Activated CD8-positive, alpha-beta memory T cell treated with anti-CD3 and anti-CD28 coated beads, Interleukin-2, amount 50 U/mL, for 24 hours (primary cell): ENCODE measurements at regions not wholly inside any gene's neighbourhood (a gene's known extent, or its start where the extent isn't known, plus 50 kb on each side); places are given as distances from the start of the nearest gene placed in this dataset.
"Not testable (repeated sequence)": the region's sequence is repeated elsewhere in the genome, so short reads cannot be mapped to it uniquely, and the experiment has no call there.

Experiments used
- DNase-seq: peaks from one replicate; pipeline ENCODE4 v3.0.0-alpha.2; 2020; ENCODE audit errors: extremely low read depth

DNA sequence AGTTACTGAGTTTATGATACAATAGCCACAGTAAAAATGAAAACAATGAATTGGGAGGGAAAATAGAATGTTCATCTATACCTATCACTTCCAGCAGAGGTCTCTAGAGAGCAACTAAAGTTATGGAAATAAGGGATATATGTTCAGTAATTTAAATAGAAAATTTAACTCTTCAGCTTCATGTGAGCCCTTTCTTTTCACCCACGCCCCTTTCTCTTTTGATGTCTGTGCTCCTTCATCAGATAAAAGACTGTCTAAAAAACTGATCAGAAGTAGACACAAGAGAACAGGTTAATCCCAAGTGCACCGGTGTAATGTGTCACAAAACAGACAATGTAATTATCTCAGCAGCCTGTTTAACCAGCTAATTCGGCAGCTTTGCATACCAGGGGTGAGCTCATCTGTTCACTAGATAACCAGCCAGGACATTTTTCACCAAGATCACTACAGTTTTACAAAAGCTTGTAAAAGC is 238.5 kb upstream of the ERBB4 start:
- DNase-seq: no peak

DNA sequence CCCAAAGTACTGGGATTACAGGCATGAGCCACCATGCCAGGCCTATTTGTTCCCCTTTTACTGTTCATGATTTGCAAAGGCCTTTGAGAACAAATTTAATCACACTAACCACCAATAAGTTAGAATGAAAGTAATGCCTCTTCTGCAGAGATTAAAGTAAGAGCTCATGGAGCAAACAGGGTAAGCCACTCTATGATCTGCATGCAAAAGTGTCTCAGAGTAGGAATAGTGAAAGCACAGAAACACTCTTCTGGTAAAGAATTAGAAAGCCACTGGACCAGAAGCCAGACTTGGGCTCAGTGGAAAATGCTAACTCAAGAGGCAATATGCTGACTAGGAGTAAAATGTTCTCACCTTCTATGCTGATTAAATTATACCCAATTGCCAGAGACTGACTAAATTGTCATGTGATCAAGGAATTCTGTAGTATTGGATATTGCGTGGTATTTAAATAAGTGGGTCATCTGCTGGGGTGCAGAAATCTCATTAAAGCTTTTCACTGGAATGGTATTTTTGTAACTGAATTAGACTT is 235.3 kb upstream of the ERBB4 start:
- DNase-seq: no peak

DNA sequence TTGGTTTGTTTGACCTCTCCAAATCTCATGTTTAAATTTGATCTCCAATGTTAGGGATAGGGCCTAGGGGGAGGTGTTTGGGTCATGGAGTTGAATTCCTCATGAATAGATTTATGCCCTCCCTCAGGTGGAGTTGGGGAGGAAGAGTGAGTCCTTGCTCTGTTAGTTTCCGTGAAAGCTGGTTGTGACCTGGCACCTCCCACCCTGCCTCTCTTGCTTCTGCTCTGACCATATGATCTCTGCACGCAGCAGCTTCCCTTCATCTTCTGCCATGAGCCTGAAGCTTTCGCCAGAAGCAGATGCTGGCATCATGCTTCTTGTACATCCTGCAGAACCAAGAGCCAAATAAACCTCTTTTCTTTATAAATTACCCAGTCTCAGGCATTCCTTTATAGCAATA is 231.6 kb upstream of the ERBB4 start:
- DNase-seq: no peak

DNA sequence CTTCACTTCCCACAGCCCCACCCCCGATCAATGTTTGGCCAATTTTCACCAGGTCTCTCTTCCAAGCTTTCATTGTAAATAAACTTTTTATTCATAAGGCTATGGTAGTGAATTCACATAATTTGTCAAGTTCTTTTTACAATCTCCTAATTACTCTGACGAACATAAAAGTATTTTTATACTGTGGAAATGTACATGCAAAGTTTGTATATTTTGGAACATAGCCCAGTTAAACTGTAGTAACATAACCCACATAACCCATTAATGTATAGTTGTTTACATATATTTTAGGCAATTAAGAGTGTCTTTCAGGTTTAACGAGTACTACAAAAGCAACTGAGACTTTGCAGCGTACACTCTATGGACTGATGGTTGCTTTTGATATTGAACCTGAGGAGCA is 228.3 kb upstream of the ERBB4 start:
- DNase-seq: no peak

DNA sequence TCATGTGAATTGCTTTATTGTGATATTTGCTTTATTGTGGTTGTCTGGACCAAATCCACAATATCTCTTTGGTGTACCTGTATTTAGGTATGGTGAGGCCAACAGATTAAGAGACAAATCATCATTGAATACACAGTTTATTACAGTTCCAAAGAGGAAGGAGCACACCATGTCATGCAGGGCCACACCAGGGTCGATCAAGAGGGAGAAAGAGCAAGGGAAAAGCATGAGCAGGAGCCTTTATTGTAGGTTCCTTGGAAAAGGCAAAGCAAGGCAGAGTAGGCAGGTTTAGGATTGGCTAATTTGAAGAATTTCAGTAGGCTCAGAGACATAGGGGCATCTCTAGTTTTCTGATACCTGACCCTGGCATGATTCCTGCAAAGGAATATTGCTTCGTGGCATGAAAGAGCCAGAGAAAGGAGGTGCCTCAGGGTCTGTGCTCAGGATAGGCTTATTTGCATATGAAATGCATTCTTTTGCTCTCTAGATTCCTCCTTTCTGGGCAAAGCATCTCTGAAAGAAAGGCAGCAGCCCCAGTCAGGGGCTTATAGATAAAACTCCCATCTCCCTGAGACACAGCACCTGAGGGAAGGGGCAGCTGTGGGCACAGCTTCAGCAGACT is 214.2 kb upstream of the ERBB4 start:
- DNase-seq: no peak

DNA sequence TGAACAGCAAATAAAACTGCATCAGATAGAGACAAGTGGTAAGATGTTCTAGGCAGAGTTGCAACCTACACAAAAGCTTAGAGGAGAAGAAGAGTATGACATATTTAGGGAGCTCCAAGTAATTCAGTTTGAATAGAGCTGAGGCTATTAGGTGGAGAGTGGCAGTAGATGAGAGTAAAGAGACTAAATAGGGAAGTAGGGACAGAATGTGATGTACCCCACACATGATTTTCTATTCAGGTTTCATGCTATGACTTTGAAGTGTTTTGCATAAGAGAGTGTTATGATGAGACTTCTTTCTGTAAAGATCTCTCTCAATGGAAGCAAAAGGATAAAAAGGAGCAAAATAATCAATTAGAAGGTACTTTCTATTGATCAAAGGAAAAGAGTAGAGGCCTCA is 206.8 kb upstream of the ERBB4 start:
- no peak for DNase-seq

DNA sequence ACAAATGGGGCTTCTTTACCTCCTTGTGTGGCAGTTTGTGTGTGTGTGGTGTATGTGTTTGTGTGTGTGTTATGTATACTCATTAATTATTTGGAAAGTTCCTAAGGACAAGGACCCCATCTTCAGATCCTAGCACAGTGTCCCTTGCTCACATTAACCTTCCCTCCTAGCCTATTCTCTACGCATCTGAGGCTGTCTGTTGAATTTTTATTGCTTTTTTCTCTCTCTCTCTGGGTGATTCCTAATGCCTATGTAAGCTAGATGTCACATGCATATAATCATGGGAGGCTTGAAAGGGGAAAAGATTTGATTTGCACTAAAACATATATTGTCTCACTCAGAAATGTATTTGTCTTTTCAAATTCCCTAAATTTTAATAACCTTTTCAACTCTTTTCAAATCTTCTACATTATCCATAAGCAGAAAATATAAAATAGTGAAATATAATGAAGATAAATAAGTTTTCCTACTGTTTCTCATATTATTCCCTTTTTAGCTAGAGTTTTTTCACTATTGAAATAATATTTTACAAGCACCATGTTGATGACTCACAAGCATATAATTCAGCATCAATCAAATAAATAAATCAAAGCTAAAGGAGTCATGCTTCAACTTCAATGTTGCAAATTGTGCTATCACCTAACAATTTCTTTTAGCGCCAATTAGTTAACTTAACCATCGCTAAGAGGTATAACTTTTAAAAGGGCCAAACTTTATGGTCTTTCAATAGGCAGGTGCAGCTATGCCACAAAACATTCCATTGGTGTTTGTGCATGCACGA is 199.0 kb upstream of the ERBB4 start:
- no peak for DNase-seq

DNA sequence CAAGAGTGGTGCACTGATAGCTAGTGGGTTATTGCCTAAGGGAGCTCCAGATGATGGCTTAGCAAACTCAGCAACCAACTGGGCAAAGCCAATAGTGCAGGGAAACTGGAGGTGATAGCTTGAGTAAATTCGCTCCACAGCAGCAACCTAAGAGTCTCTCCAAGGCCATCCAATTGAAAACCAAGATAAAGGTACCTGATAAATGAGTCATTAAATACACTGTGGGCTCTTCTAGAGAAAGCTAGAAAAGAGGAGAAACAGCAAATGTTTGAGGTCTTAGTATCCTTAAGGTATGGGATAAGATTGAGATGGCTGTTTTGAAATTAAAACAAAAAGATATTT is 197.8 kb upstream of the ERBB4 start:
- DNase-seq: no peak

DNA sequence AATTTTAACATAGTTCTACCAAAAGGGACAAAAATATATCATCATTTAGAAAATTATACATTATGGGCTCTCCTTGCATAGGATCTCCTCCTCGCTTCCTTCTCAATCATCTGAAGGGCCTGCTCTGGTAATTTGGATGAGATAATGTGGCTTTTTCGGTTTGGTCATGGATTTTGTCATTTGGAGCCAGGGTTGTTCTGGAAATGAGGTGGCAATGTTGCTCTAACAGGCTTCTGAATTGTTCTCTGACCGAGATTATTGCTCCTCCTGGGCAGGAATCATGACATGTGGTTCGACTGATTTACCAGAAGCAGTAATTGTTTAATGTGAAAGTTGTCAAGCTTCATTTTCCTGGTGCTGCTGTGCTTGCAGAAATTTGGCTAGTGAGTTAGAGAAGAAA is 194.7 kb upstream of the ERBB4 start:
- no peak for DNase-seq

DNA sequence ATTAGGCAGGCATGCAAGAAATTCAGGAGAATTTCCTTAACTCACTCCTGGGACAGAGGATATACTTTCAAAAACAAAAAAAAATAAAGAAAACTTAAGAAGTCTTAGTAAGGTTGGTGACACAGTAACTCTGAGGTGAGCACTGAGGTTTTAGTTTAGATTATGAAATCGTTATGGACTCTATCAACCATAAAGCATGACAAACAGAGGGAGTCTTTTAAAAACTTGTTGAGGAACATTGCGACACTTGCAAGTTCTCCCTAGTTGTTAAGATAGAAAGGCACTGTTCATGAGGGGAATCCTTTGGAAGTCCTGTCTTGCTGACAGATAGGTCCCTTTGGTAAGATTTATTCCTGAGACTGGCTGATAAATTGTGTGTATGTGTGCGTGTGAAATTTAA is 194.3 kb upstream of the ERBB4 start:
- no peak for DNase-seq

DNA sequence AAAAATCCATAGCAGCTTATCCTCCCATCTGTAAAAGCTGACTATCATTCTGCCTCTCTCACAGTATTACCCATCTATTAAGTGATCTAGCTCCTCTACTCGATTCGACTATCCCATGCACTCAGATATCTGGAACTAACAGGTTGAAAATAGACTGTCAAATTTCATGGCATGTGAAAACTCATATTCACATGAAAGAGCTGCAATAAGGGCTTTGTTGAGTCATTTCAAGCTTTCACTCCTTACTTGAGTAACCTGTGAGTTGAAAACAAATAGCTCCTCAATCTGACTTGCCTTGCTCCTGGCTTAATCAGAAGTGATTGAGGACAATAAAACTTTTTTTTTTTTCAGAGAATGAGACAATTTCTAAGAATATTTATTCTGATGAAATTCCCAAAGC is 192.4 kb upstream of the ERBB4 start:
- no peak for DNase-seq

DNA sequence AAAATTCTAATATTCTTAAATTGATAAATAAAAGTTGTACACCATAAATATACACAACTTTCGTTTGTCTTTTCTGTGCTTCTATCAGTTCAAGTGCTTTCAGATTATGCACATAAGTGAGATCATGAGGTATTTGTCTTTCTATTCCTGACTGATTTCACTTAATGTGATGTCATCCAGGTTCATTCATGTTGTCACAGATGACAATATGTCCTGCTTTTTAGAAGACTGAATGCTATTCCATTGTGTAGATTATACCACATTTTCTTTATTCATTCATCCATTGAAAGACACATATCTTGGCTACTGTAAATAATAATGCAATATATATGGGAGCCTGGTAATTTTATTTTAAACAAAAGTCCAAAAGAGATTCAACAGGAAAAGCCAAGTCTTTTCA is 190.1 kb upstream of the ERBB4 start:
- no peak for DNase-seq

DNA sequence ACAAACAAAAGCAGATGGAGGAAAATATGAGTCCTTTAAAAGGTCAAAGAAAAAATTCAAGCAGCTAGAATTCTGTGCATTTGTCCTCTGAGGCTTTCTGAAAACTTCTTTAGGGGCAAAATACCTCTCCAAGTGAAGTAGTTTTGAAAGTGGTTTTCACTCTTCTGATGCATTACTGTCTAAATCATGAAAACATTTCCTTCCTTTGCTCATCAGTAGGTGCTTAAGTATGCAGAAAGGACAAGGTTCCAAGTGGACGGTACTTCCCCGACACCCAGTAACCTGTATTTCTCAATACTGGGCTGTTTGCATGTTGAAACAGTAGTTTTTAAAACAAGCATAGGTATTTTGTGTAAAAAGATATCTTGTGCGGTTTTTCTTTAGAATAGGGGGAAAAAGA is 189.1 kb upstream of the ERBB4 start:
- DNase-seq: no peak

DNA sequence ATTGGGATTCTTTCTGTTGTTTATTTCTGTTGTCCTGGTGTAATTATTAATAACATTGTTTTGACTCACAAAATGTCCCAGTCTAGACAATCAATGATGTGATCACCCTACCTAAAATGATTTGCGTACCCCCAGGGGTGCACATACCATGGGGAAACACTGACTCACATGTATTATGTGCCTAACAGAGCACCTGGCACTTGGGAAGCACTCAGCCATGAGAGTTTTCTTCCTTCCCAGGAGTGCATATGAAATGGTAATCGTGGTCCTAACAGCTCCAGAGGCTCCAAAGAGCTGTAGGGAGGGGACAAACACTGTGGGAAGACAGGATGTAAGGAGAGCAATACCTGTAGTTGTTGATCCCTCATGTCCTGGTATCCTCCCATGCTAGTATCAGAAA is 187.8 kb upstream of the ERBB4 start:
- DNase-seq: no peak

DNA sequence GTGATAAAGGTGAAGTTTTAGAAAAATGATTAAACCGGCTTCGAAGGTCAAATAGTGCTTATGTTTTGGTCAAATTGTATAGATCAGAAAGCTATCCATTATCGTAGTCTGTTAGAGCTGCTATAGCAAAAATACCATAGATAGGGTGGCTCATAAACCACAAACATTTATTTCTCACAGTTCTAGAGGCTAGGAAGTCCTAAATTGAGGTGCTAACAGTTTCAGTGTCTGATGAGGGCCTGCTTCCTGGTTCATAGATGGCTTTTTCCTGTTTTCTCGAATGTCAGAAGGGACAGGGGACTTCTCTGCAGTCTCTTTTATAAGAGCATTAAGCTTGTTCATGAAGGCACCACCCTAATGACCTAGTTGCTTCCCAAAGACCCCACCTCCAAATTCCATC is 186.6 kb upstream of the ERBB4 start:
- no peak for DNase-seq

DNA sequence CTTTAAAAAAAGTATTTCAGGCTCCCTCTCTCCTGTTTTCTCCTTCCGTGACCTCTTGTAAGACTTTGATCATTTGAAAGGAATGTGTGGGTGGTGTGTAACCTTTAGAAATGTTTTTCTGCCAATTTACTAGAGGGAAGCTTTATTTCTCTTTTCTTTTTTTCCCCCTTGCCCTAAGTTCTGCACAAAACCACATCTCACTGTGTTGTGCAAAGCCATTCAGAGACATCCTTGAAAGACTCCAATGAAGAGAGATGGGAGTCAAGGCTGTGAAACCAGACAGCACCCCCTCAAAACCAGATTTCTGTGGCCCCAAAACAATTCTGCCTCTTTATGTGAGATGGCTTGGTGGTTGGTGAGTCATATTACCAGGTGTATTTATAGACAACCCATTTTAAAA is 184.6 kb upstream of the ERBB4 start:
- no peak for DNase-seq

DNA sequence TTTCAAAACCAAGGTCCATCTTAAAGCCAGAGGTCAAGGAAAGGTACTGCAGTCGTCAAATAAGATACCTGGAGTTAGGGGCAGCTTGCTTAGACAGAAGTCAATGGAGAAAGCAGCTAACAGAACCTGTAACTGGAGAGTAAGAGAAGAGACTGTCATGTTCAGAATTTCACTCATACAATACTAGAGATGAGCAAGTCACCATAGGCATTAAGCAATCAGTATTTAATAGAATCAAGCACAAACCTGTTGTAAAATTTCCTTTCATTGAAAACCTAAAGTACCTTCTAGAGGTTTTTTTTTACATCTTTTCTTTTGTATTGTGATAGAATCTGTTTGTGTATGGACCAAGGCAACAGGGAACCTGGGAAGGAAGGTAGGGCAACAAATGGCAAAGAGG is 183.4 kb upstream of the ERBB4 start:
- no peak for DNase-seq

DNA sequence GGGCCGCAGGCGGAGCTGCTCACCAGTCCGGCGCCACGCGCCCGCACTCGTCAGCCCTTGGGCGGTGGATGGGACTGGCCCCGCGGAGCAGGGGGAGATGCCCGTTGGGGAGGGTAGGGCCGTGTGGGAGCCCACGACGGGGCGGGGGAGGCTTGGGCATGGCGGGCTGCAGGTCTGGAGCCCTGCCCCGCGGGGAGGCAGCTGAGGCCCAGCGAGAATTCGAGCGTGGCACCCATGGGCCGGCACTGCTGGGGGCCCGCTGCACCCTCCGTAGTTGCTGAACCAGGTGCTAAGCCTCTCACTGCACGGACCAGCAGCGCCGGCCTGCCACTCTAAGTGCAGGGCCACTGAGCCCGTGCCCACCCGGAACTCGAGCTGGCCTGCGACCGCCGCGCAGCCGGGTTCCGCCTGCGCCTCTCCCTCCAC is 182.4 kb upstream of the ERBB4 start:
- DNase-seq: no peak

DNA sequence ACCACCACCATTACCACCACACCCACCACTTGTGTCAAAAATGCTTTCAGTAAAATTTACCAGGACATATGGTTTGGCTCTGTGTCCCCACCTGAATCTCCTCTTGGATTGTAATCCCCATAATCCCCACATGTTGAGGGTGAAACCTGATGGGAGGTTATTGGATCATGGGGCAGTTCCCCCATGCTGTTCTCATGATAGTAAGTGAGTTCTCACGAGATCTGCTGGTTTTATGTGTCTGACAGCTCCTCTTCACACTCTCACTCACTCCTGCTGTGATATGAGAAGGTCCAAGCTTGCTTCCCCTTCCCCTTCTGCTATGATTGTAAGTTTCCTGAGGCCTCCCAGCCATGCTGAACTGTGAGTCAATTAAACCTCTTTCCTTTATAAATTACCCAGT is 176.8 kb upstream of the ERBB4 start:
- DNase-seq: not testable (repeated sequence)

DNA sequence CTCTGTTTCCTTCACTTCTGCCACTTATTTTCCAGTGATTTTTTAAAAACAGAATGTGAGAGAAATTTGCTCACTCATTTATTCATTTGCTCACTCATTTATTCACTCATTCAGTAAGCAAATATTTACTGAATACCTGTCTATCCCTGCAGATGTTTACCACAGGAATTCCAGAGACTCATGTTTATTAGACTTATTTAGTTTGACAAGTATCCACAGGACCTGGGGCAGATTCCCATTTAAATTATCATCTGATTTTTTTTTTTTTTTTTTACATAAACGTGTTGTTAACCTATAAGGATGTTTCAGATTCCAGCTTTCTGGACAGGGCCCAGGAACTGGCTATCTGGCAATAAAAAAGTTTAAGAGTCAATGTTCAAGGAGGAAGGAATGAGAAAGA is 175.1 kb upstream of the ERBB4 start:
- DNase-seq: no peak

DNA sequence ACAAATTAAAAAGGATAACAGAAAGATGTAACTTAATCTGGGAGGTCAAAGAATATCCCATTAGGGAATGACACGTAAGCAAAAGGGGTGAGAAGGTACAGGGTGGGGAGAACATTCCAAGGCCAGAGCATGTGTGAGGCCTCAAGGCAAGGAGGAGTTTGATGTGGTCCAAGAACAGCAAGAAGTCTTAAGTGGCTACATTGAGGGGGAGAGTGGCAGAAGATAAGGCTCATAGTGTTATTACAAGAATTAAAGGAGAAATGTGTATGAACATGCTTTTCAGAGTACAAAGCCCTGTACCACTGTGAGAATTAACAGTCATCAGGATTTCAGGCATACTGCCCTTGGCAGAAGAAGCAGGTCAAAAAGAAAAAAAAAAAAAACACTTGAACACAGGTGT is 174.4 kb upstream of the ERBB4 start:
- DNase-seq: no peak

DNA sequence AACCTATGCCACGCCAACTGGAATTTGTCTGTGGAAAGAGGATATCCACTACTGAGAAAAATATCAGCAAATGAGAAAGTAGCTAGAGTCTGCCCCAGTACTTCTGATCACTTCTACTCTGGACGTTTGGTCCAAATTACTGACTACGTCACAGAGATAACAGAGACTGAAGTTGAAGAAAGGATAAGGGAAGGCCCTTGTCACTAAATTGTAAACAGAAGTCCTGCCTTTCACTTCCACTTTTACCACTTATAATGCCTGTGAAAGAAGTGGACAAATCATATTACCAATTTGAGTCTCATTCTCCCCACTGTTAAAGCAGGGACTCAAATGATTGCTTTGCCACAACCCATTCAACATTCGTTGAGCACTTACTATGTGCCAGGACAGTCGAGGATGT is 173.9 kb upstream of the ERBB4 start:
- no peak for DNase-seq

DNA sequence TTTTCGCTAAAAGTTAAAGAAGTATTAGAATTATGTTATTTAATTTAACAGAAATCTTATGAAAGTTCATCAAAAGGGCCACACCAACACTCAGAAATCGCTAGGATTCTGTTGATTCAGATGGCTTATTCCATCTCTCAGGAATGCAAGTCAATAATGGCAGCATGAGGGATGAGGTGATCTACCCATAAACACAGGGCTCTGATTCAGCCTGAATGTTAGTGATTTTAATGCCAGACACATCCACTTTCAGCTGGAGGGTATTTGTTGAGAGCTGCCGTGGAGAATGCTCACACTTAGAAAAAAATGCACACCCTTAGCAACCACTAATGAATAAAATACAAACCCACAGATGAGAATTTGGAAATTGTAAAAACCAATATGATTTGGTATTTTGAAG is 173.3 kb upstream of the ERBB4 start:
- no peak for DNase-seq

DNA sequence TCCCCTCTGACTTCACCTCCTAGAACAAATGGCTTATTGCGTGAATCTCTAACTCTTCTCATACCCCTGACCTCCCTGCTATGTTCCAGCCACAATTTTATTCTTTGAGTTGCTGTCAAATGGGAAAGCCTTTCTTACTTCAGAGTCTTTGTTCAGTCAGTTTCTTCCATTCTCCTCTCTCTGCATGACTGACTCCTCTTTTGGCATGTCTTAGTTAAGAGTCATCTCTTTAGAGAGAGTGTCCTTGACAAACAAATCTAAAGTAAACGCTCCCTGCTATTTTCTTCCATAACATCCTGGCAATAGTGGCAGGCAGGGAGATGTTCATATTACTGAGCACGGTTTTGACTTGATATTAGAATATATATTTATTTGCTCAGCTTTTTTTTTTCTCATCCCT is 170.7 kb upstream of the ERBB4 start:
- DNase-seq: no peak
